Stimulated activated CD4-positive, alpha-beta T cell treated with anti-CD3 and anti-CD28 coated beads, TNF-alpha, amount 100 ng/mL, for 1 hour (primary cell): ENCODE measurements at regions not wholly inside any gene's neighbourhood (a gene's known extent, or its start where the extent isn't known, plus 50 kb on each side); places are given as distances from the start of the nearest gene placed in this dataset.

Source experiments
- DNase-seq, 3 donors: peaks; one replicate each; pipeline ENCODE4 v3.0.0-alpha.2; 2020; ENCODE audit warnings: low read depth in 3 of 3, low spot score in 1 of 3

DNA sequence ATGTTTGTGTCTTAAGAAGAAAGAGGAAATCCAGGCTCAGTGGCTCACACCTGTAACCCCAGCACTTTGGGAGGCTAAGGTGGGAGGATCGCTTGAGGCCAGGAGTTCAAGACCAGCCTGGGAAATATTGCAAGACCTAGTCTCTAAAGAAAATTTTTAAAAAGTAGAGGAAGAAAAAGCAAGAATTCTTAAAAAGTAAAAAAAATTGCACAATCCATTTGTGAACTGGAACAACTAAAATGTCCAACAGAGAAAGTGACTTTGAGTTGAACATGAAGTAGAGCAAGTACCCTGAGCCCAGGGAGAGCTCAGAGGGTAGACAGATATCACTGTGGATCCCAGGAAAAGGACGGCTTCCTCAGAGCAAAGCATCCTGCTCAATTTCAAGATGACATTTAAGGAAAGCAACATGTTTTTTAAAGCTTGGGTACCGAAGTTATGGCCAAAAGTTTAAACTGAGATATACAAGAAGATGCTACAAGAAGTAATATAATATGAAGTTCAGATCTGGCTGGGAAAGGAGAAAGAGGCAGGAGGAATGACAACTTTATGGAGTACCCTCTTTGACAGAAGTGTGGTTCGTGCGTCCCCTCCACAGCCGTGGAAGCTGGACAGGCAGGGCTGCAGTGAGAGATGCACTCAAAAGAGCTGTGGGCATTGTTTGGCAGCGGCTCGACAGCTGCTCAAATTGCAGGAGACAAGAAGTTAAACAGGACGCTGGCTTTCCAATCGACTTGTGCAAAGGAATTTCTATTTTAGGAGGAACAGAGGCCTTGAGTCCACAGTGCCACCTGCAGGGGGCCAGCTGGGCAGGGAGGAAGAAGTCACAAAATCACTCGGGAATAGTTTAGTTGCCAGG lies 201.3 kb downstream of the JCAD start:
- DNase-seq, result no peak

DNA sequence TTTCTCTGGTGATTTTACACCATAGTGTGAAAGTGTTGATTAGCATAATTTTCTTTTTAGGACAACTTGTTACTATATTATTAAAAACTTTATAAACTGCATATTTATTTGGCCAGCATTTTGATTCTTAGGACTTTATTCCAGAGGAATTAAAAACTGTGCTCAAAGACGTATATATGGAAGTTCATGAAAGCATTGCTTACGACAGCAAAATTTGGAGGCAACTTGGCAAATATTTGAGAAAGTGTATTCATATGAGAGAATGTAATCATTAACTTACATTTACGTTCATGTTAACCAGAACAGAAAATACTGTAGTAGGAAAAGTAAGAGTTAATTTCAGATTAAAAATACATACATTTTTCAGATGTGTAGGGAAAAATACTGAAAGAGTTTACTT lies 203.1 kb downstream of the JCAD start:
- no peak for DNase-seq

DNA sequence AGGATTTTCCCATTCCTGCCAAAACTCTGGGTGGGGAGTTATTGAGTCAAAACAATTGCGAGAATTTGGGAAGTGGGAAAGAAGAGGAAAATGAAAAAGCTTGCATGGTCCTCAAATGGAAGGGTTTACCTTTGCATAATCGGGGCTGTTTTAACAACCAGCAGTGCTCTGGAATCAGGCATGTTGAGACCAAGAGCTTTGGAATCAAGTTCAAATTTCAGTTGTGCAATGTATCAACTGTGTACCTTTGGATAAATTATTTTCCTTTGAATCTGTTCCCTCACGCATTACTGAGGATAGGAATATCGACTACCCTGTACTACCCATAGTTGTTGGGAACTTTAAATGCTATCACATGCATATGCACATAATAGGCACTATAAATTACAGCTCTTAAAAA lies 205.5 kb downstream of the JCAD start:
- DNase-seq, result no peak

DNA sequence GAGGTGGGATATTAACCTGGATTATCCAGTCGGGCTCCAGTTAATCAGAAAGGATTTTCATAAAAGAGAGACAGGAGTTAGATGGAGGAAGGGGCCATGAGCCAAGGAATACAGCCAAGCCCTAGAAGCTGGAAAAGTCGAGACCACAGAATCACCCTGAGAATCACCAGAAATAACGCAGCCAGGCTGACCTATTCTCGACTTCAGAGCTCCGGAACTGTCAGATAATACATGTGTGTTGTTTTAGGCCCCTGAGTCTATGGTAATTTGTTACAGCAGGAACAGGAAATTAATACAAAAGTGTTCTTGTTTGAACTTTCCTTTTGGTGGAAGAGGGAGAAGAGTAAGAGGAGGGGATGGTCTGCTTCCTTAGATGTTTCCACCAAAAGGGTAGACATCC lies 208.1 kb downstream of the JCAD start:
- DNase-seq, result no peak

DNA sequence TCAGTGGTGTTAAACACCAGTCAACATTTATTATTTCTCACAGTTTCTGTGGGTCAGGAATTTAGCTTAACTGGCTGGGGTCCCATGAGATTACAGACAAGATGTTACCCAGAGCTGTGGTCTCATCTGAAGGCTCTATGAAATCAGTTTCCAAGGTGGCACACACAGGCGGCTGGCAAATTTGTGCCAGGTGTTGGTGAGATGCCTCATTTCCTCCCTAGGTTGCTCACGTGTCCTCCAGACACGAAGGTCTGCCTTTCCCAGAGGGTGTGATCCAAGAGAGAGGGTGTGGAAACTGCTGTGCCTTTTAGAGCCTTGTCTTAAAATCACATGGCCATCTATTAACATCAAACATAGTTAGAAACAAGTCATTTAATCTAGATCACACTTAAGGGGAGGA lies 209.0 kb downstream of the JCAD start:
- no peak for DNase-seq

DNA sequence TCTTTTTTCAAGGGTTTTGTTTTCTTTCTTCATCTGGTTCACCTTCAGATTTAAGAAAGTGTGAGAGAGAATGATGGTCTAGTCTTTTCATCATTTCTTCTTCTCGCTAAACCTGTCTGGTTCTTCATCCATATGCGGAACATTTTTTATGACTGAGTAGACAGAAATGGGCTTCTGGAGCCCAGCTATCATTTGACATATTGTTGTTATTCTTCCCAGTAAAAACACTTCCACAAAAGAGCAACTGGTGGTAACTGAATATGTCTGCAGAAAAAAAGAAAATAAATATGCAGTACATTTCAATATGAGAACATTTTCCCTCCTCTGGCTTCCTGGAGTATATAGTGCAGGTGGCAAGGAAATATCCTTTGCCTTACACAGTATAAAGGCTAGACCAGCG lies 209.5 kb downstream of the JCAD start:
- no peak for DNase-seq

DNA sequence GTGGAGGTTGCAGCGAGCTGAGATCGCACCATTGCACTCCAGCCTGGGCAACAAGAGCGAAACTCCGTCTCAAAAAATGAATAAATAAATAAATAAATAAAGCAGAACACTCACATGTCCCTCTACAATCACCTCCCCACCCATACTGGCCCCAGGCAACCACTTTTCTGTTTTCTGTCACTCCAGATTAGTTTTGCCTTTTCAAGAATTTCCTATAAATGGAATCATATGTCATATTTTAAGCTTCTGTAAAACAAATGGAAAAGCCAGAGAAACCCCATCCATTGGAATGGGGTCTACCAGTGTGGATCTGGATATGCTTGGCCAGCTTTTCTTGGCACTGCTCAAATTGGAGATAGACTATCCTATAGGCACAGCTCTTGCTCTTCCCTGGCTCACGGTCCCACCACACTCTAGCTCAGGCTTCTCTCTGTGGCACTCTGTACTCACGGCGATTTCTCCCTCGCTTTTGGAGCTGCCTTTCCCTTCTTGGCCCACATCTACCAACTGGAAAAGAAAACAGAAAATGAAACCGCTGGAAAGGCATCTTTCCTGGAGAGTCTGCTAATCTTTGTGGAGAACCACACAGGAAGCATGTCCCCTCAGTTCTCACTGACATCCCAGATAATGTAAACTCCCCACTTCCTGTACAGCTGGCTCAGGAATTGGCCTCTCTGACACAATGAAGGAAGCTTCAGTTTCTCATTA lies 210.1 kb downstream of the JCAD start:
- no peak for DNase-seq

DNA sequence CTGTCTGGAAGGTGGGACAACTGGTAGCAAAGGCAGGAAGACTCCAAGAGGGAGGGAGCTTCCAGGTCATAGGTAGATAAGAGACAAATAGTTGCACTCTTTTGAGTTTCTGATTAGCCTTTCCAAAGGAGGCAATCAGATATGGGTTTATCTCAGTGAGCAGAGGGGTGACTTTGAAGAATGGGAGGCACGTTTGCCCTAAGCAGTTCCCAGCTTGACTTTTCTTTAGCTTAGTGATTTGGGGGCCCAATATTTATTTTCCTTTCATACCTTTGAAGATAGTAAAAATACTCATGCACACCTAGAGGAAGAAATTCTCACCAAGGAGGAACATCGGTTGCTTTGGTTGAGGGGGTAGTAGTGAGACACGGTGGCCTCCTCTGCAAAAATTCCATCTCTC lies 212.1 kb upstream of the SVIL start:
- no peak for DNase-seq

DNA sequence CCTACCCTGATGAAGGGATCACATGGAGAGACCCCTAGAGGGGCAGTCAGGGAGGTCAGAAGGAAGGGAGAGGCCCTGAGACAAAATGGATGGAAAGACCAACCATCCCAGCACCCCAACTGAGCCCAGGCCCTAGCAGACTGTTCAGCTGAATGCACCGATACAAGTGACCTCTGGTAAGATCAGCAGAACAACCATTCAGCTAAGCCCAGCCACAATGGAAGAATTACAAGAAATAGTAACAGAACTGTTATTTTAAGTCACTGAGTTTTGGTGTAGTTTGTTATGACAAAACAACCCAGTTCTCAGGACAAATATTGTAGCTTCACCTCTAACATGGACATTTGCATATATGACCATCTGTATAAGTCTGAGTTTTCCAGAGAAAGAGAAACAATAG lies 210.4 kb upstream of the SVIL start:
- DNase-seq, result no peak

DNA sequence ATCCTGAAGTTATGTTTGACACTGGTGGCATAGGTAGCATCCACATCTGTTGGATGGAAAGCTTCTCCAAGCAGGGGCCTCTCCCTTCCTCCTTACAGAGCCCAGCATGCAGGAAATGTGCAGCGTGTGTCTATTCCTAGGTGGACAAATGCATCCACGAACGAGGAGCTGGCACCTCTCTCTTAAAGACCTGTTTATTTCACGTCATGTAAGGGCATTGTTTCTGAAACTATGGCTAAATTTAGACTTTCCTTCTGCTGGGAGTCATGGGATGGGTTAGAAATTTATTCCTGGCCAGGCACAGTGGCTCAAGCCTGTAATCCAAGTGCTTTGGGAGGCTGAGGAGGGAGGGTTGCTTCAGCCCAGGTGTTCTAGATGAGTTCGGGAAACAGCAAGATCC lies 208.4 kb upstream of the SVIL start:
- no peak for DNase-seq

DNA sequence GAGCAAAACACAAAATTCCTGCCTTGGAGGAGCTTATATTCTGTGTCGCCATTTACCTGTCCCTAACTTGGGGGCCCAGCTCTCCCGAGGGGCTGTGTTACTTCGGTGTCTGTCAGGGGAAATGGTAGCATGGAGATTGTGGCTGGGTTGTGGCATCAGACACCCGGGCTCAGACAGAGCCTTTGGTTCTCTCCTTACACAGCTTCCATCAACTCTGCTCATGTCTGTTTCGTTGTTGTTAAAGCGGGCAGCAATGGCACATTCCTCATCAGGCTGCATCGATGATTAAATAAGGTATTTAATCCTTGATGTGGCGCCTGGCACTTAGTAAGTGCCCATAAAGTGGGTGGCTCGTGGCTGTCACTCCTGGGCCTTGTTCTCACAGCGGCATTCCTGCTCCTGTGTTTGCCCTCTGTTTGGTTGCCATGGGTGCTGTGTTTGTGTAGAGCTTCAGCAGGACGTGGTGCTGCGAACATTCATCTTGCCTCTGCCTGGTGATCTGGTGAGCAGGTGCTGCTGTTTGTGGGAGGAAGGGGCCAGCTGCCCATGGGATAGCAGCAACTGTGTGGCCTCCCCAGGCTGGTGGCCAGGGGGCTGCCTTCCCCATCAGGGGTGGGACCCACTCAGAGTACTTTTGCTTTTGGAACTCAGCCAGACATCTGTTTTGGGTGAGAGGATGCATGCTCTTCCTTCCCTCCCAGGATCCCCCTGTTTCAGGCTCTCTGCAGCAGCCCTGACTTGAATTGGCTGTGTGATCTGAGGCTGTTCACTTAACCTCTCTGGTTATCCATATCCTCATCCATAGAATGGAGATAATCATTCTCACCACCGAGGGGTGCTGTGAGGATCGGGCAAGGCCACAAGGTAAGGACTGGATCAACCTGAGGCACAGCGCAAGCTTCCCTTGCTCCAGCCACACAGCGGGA lies 207.2 kb upstream of the SVIL start:
- DNase-seq, result no peak

DNA sequence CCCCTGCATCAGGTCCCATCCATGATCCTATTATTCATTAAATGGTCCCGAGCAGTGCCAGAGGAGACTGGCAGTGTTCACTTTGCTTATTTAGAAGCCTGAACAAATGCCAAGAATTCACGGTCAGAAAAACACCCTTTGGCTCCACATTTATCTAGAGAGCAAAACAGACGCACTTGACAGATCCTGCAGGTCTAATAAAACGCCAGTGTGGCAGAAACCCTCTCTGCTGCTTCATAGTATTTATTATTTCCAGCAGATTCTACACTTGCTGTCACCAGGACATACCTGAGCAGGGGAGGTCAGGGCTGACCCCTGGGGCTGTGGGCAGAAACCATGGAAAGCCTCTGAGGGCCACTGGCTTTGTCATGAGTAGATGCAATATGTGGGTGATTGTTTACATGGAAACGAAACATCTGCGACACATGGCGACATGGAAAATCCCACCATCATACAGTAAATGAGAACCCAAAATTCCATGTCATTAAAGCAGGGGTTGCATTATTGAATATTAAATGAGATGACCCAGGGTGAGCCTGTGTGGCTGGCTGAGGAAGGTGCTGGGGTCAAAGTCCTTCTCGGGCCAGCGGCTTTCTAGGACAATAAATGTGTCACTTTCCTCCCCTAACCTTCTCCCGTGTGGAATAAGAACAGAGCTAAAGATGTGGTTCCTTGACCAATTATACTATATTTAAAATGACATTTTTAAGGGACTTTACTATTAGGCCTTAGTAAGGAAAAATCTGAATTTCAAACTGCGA lies 205.9 kb upstream of the SVIL start:
- no peak for DNase-seq

DNA sequence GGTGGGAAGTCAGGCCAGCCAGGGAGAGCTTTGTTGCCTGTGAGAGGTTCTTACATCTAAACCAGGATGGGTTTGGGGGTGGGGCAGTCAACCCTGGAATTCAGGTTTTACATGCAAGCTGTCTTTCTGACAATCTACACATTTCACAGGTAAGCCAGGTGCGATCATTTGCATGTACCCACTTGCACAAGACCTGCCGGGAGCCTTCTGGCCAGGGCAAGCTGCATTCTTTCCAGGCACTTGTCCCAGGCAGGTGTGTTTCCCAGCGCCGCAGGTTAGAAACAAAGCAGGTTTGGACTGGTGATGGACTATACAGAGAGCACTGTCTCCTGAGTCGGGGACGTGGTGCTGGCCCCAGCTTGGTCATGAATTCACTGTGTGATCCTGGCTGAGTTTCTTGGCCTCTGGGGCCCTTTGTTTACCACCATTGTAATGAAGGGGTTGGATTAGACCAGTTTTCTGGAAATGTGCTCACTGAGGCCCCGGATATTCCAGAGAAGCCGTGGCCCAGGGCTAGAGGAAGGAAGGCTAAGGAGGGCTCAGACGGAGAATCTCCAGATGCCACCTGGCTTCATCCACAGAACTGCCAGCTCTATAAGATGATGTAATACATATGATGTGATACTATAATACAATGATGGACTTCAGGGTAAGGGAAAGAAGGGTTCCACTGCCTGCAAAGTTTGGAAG lies 205.2 kb upstream of the SVIL start:
- DNase-seq, result no peak

DNA sequence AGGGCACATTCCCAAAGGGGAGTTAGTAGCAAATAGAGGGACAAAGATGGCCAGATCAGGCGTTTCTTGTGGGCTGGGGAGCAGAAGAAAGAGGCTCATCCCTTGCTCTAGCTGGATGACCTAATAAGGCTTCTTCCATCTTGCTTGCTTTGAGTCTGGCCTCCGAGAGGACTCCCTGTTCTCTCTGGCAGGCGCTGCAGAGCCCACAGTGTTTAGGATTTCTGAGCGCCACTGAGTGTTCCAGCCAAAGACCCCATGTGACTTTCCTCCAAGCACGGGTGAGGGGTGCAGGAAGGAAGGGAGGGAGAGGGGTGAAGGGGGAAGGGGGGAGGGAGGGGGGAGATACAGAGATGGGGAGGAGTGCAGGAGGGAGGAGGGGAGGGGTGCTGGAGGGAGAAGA lies 203.8 kb upstream of the SVIL start:
- no peak for DNase-seq

DNA sequence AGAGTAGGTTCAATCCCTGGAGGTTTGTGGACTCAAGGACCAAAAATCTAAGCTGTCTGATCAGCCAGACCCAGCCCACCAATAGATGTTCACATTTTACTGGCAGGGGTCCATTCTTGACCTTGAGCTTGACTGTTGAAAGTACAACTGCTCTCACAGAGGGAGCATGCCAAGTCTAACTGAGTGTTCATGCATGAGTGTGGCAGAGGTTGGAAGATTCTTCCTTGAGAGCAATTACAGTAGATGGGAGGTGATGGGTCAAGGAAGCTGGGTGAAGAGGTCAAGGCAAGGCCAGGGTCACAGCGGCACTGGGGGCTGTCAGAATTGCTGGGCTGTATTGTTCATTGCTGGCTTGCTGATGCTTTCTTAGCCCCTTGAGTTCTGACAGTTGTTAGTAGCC lies 202.8 kb upstream of the SVIL start:
- no peak for DNase-seq

DNA sequence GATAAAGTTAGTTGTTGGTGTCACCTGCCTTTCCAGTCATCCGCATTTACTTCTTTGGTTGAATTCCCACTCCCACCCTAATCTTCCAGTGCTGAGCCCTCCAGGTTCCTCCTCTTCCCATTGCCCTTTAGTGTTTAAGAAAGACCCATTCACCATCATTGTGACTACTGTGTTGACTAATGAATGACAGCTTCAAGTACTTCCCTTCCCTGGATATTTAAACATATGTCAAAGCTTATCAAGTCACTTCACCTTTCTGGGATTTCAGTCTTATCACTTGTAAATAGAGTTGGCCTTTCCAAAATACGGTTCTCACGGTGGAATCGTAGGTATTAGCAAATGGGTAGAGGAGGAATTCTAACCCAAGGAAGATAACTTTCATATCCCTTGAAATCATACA lies 201.6 kb upstream of the SVIL start:
- no peak for DNase-seq

DNA sequence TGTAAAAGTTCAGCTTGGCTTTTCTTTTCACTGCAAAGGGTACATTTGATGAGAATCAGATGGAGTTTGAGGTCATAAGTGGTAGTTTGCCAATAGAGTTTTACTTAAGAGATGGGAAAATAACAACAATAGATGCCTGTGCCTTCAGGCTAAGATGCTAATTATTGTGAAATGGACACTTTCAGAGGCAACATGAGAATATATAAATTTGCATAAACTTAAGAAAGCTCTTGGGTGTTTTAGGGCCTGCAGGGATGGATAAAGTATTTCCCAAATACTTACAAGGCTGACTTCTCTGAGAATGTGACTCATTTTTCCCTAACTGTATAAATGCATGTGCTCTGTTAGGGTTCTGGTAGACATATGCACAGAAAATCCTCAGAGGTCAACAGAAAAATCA lies 200.3 kb upstream of the SVIL start:
- no peak for DNase-seq

DNA sequence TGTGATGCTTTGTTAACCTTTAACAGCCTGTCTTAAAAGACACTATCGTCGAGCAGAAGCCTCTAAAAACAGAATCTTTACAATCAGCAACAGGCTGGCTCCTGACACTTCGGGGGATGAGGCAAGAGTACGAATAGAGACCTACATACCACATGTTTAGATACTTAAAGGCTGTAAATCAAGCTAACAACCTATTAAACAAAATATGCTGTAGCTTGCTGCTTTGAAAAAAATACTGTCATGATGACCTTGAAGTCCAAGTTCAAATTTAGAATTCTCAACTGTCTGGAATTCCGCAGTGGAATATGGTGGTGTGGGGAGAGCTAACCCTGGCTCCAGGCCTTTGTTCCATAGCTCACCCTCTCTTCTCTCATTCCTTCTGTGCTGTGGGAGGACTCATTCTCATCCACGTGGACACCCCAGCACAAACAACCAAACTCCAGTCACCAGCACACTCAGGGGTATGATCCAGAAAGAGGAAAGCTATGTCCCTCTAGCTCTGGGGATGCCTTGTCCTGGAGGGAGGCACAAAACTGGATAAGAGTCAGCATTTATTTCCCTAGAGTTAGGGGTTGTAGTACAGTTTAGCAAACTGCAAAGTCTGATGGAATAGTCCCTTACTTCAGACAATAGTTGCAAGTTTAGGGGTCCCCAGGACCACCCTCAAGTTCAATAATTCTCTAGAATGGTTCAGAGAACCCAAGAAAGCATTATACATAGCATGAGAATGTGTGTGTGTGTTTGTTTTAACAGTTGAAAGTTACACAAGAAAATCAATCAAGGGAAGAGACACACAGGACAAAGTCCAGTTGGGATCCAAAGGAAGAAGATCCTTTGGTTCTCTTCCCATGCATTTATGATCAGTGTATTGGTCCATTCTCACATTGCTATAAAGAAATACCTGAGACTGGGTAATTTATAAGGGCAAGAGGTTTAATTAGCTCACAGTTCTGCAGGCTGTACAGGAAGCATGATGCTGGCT lies 196.1 kb upstream of the SVIL start:
- no peak for DNase-seq

DNA sequence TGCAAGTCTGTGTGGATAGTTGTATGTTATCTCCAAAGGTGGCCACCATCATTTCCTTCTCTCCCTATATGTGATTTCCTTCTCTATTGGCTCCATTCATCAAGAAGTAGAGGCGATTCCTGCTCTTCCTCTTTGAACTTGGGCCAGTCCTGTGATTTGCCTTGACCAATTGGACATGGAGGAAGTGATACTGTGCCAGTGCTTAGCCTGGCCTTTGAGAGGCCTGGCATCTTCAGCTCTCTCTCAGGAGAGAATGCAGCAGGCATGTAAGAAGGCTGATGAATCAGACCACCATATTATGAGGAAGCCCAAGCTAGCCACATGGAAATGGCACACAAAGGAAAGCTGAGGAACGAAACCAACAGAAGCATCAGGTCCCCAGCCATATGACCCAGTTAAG lies 195.0 kb upstream of the SVIL start:
- DNase-seq, result no peak
